HG02642 (cell line): ENCODE measurements at regions not wholly inside any gene's neighbourhood (a gene's known extent, or its start where the extent isn't known, plus 50 kb on each side); places are given as distances from the start of the nearest gene placed in this dataset.
"Not testable (repeated sequence)": the region's sequence is repeated elsewhere in the genome, so short reads cannot be mapped to it uniquely, and the experiment has no call there.

Experiments
- ATAC-seq: cut with Tn5 transposase; IDR thresholded peaks from one replicate; pipeline ENCODE4 v1.9.1; 2021; ENCODE audit warnings: mild to moderate bottlenecking; ENCODE audit not compliant: unreplicated experiment, poor library complexity

- no peak for ATAC-seq
Measured at GRCh38 chr1:5691795-5692509, 300.3 kb downstream of the NPHP4 start.

- ATAC-seq = no peak
Measured at GRCh38 chr1:5690898-5691297, 301.3 kb downstream of the NPHP4 start.

GRCh38 chr1:5690291-5690690 lies 301.9 kb downstream of the NPHP4 start:
- no peak for ATAC-seq

GRCh38 chr1:5688081-5689077 lies 303.8 kb downstream of the NPHP4 start:
- ATAC-seq = no peak

- ATAC-seq = no peak
Measured at GRCh38 chr1:5686925-5687706, 305.1 kb downstream of the NPHP4 start.

- no peak for ATAC-seq
Measured at GRCh38 chr1:5686195-5686594, 306.0 kb downstream of the NPHP4 start.

GRCh38 chr1:5685446-5686040 lies 306.7 kb downstream of the NPHP4 start:
- ATAC-seq = no peak

- no peak for ATAC-seq
Measured at GRCh38 chr1:5684791-5685190, 307.4 kb downstream of the NPHP4 start.

- no peak for ATAC-seq
Measured at GRCh38 chr1:5683446-5683845, 308.8 kb downstream of the NPHP4 start.

GRCh38 chr1:5682626-5683225 lies 309.5 kb downstream of the NPHP4 start:
- ATAC-seq = no peak

- no peak for ATAC-seq
Measured at GRCh38 chr1:5681654-5682053, 310.6 kb downstream of the NPHP4 start.

- no peak for ATAC-seq
Measured at GRCh38 chr1:5680600-5680999, 311.6 kb downstream of the NPHP4 start.

- ATAC-seq = no peak
Measured at GRCh38 chr1:5678759-5679158, 313.5 kb downstream of the NPHP4 start.

GRCh38 chr1:5672355-5672754 lies 319.9 kb downstream of the NPHP4 start:
- ATAC-seq = not testable (repeated sequence)

GRCh38 chr1:5670590-5671350 lies 321.5 kb downstream of the NPHP4 start:
- ATAC-seq = no peak

GRCh38 chr1:5667513-5668325 lies 324.5 kb downstream of the NPHP4 start:
- ATAC-seq = no peak

GRCh38 chr1:5664906-5665875 lies 327.0 kb downstream of the NPHP4 start:
- ATAC-seq = no peak
